ENCODE measurements at regions not wholly inside any gene's neighbourhood (a gene's known extent, or its start where the extent isn't known, plus 50 kb on each side); places are given as distances from the start of the nearest gene placed in this dataset.

- Histone ChIP-seq H3K27me3 (no peaks in the 10 kb centered on the region), H3K4me3 (no peak overlapping the region), H3K9me3 (no peaks in the 10 kb centered on the region), H3K36me3 (replicated peaks in 1 of 2; ENCODE audit: insufficient read depth in 1 of 2, low read depth in 2 of 2) (no peaks in the 10 kb centered on the region), H3K27ac (no peak overlapping the region), H3K4me1 (no peaks in the 10 kb centered on the region)
- no peak for ATAC-seq
- TF ChIP-seq CTCF (IDR thresholded peaks at IDR 0.05), result no peak
- TF ChIP-seq POLR2A (IDR thresholded peaks at IDR 0.05), result no peak
- DNase-seq, result no peak
- intact Hi-C loops (cut with DNase I), result no loop called here
- WGBS, 2 donors, result 73 to 93% methylated on average over 3 of the region's 3 CpGs
Observed at GRCh38 chr1:199204231-199204630, 565.4 kb downstream of the PTPRC start.

- DNase-seq, result no peak
- WGBS, 2 donors, result 48 to 56% methylated on average over 6 of the region's 6 CpGs
- Histone ChIP-seq H3K27ac (no peak overlapping the region), H3K27me3 (no peaks in the 10 kb centered on the region), H3K4me3 (no peak overlapping the region), H3K9me3 (no peaks in the 10 kb centered on the region), H3K4me1 (no peaks in the 10 kb centered on the region), H3K36me3 (replicated peaks in 1 of 2; ENCODE audit: insufficient read depth in 1 of 2, low read depth in 2 of 2) (no peaks in the 10 kb centered on the region)
- TF ChIP-seq POLR2A (IDR thresholded peaks at IDR 0.05) (no peak), CTCF (IDR thresholded peaks at IDR 0.05) (no peak)
- intact Hi-C loops (cut with DNase I), result no loop called here
- ATAC-seq, result no peak
Observed at GRCh38 chr1:199205740-199206441, 567.1 kb downstream of the PTPRC start.

- intact Hi-C loops (cut with DNase I), result no loop called here
- TF ChIP-seq CTCF (IDR thresholded peaks at IDR 0.05), result no peak
- no peak for TF ChIP-seq POLR2A (IDR thresholded peaks at IDR 0.05)
Observed at GRCh38 chr1:199208847-199209246, 570.0 kb downstream of the PTPRC start.

GRCh38 chr1:199218065-199218464, 579.2 kb downstream of the PTPRC start:
- Histone ChIP-seq H3K27ac (no peak overlapping the region), H3K36me3 (replicated peaks in 1 of 2; ENCODE audit: insufficient read depth in 1 of 2, low read depth in 2 of 2) (no peaks in the 10 kb centered on the region), H3K4me3 (no peak overlapping the region), H3K9me3 (no peaks in the 10 kb centered on the region), H3K4me1 (no peaks in the 10 kb centered on the region), H3K27me3 (no peaks in the 10 kb centered on the region)
- 78% methylated on average over 2 of the region's 2 CpGs; no CpG with 5 or more reads in 1 of the 2 donors for WGBS, 2 donors
- ATAC-seq (no peak), DNase-seq (no peak)
- intact Hi-C loops (cut with DNase I), result no loop called here
- no peak for TF ChIP-seq CTCF (IDR thresholded peaks at IDR 0.05)
- no peak for TF ChIP-seq POLR2A (IDR thresholded peaks at IDR 0.05)

More at GRCh38 chr1:199208847-199209246, 570.0 kb downstream of the PTPRC start:
- H3K4me3 ChIP-seq, result no peak overlapping the region
- H3K36me3 ChIP-seq (replicated peaks in 1 of 2; ENCODE audit: insufficient read depth in 1 of 2, low read depth in 2 of 2), result no peaks in the 10 kb centered on the region
- H3K27ac ChIP-seq, result no peak overlapping the region
- ATAC-seq (no peak), DNase-seq (no peak)
- no peaks in the 10 kb centered on the region for H3K27me3 ChIP-seq
- H3K9me3 ChIP-seq, result no peaks in the 10 kb centered on the region
- H3K4me1 ChIP-seq, result no peaks in the 10 kb centered on the region

- ATAC-seq (no peak), DNase-seq (no peak)
- 20 to 39% methylated on average over 1 to 2 of the region's 2 CpGs for WGBS, 2 donors
- Histone ChIP-seq H3K4me1 (no peaks in the 10 kb centered on the region), H3K9me3 (no peaks in the 10 kb centered on the region), H3K4me3 (no peak overlapping the region), H3K27me3 (no peaks in the 10 kb centered on the region), H3K36me3 (replicated peaks in 1 of 2; ENCODE audit: insufficient read depth in 1 of 2, low read depth in 2 of 2) (no peaks in the 10 kb centered on the region), H3K27ac (no peak overlapping the region)
- TF ChIP-seq POLR2A (IDR thresholded peaks at IDR 0.05), result no peak
- no peak for TF ChIP-seq CTCF (IDR thresholded peaks at IDR 0.05)
- intact Hi-C loops (cut with DNase I), result no loop called here
Observed at GRCh38 chr1:199218533-199218932, 579.7 kb downstream of the PTPRC start.
